ENCODE measurements at regions not wholly inside any gene's neighbourhood (a gene's known extent, or its start where the extent isn't known, plus 50 kb on each side); places are given as distances from the start of the nearest gene placed in this dataset.

- H3K79me2 ChIP-seq (ENCODE audit: insufficient read depth, low read length), result no peaks in the 10 kb centered on the region
- no peak overlapping the region for H3K9ac ChIP-seq (ENCODE audit: low read length)
- H3K9me2 ChIP-seq (ENCODE audit: low read depth, low read length), result no peaks in the 10 kb centered on the region
- no peak overlapping the region for H3K4me2 ChIP-seq (ENCODE audit: low read length)
- no peak overlapping the region for H3K4me3 ChIP-seq (ENCODE audit: low read depth, low read length, poor library complexity, severe bottlenecking)
- H3K36me3 ChIP-seq (ENCODE audit: insufficient read depth, low read length), result no peaks in the 10 kb centered on the region
- no peak overlapping the region for H3K27ac ChIP-seq (ENCODE audit: low read depth, low read length, poor library complexity, severe bottlenecking)
- no peaks in the 10 kb centered on the region for H3K4me1 ChIP-seq (ENCODE audit: insufficient read depth, low read length, severe bottlenecking)
- no peak overlapping the region for H2AFZ ChIP-seq (ENCODE audit: low read length)
- no peak for TF ChIP-seq EZH2 (IDR thresholded peaks at IDR 0.05; ENCODE audit: borderline replicate concordance, low read length)
- no peak for TF ChIP-seq CTCF (IDR thresholded peaks at IDR 0.05; ENCODE audit: low read length)
- H3K27me3 ChIP-seq (ENCODE audit: insufficient read depth, low read length), result no peaks in the 10 kb centered on the region
- H3F3A ChIP-seq (ENCODE audit: insufficient read depth, low read length), result no peaks in the 10 kb centered on the region
- H3K9me3 ChIP-seq (ENCODE audit: low read length), result no peaks in the 10 kb centered on the region
- no peaks in the 10 kb centered on the region for H4K20me1 ChIP-seq (ENCODE audit: insufficient read depth, low read length)
Measured at GRCh38 chr12:107406932-107407331, 278.7 kb upstream of the PWP1 start.

- Histone ChIP-seq H3K79me2 (ENCODE audit: insufficient read depth, low read length) (no peaks in the 10 kb centered on the region), H3K36me3 (ENCODE audit: insufficient read depth, low read length) (no peaks in the 10 kb centered on the region), H3K4me3 (ENCODE audit: low read depth, low read length, poor library complexity, severe bottlenecking) (no peak overlapping the region), H4K20me1 (ENCODE audit: insufficient read depth, low read length) (no peaks in the 10 kb centered on the region), H3K9me3 (ENCODE audit: low read length) (no peaks in the 10 kb centered on the region), H3F3A (ENCODE audit: insufficient read depth, low read length) (no peaks in the 10 kb centered on the region), H3K4me1 (ENCODE audit: insufficient read depth, low read length, severe bottlenecking) (no peaks in the 10 kb centered on the region), H3K27ac (ENCODE audit: low read depth, low read length, poor library complexity, severe bottlenecking) (no peak overlapping the region), H3K9me2 (ENCODE audit: low read depth, low read length) (no peaks in the 10 kb centered on the region), H3K27me3 (ENCODE audit: insufficient read depth, low read length) (no peaks in the 10 kb centered on the region), H3K9ac (ENCODE audit: low read length) (no peak overlapping the region), H2AFZ (ENCODE audit: low read length) (no peak overlapping the region), H3K4me2 (ENCODE audit: low read length) (no peak overlapping the region)
- no peak for TF ChIP-seq CTCF (IDR thresholded peaks at IDR 0.05; ENCODE audit: low read length)
- no peak for TF ChIP-seq EZH2 (IDR thresholded peaks at IDR 0.05; ENCODE audit: borderline replicate concordance, low read length)
Measured at GRCh38 chr12:107411792-107412535, 273.6 kb upstream of the PWP1 start.

- Histone ChIP-seq H3K4me1 (ENCODE audit: insufficient read depth, low read length, severe bottlenecking) (no peaks in the 10 kb centered on the region), H3K9me2 (ENCODE audit: low read depth, low read length) (no peaks in the 10 kb centered on the region), H3K79me2 (ENCODE audit: insufficient read depth, low read length) (no peaks in the 10 kb centered on the region), H2AFZ (ENCODE audit: low read length) (no peak overlapping the region), H3K27me3 (ENCODE audit: insufficient read depth, low read length) (no peaks in the 10 kb centered on the region), H3K9me3 (ENCODE audit: low read length) (no peaks in the 10 kb centered on the region), H3K27ac (ENCODE audit: low read depth, low read length, poor library complexity, severe bottlenecking) (no peak overlapping the region), H3K36me3 (ENCODE audit: insufficient read depth, low read length) (no peaks in the 10 kb centered on the region), H4K20me1 (ENCODE audit: insufficient read depth, low read length) (no peaks in the 10 kb centered on the region), H3K9ac (ENCODE audit: low read length) (no peak overlapping the region), H3K4me2 (ENCODE audit: low read length) (no peak overlapping the region), H3K4me3 (ENCODE audit: low read depth, low read length, poor library complexity, severe bottlenecking) (no peak overlapping the region), H3F3A (ENCODE audit: insufficient read depth, low read length) (no peaks in the 10 kb centered on the region)
- TF ChIP-seq EZH2 (IDR thresholded peaks at IDR 0.05; ENCODE audit: borderline replicate concordance, low read length) (no peak), CTCF (IDR thresholded peaks at IDR 0.05; ENCODE audit: low read length) (no peak)
Measured at GRCh38 chr12:107415071-107415470, 270.5 kb upstream of the PWP1 start.

Measured in OCI-LY1 (cell line).